Stimulated activated CD4-positive, alpha-beta T cell treated with anti-CD3 and anti-CD28 coated beads, Interleukin-12 subunit alpha, Interleukin-12 subunit beta, amount 100 ng/mL, for 48 hours (primary cell): ENCODE measurements at regions not wholly inside any gene's neighbourhood (a gene's known extent, or its start where the extent isn't known, plus 50 kb on each side); places are given as distances from the start of the nearest gene placed in this dataset.

Source experiments
- DNase-seq, 3 donors: peaks; one replicate each; pipeline ENCODE4 v3.0.0-alpha.2; 2020; ENCODE audit warnings: low read depth in 2 of 3, low spot score in 1 of 3

DNA sequence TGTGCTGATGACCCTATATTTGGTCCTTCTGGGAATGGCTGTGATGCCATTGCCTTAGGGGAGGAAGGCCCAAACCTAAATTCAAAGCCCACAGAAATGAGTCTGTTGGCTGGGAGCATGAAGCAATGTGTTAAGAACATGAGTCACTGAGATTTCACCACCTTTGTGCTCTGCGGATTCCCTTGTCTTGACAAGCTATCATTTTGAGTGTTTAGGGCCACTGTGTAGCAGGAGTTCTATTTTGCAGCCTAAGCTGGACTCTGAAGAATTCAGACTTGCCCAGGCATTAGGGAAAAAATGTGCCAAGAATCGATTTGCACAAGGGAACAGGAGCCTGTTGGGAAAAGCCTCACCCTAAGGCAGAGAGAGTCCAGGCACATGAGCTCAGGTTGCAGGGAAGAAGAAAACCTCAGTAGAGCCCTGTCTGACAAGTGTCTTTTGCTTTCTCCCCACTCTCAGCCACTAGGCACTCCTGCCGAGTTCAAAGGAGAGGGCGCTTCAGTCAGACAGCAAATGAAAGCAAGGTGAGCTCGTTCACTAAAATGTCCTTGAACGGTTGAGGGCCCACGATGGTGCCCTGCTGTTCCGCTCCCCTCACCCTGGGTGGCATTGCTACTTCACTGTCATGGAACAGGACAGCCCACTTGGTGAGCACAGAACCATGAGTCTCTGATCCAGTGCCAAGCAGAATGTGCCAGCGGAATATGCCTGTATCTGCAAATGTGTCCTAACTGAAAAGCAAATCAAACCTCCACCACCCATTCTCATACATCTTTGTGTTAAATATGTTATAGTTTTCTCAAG, 93.6 kb downstream of the PRLHR start:
- DNase-seq: no peak

DNA sequence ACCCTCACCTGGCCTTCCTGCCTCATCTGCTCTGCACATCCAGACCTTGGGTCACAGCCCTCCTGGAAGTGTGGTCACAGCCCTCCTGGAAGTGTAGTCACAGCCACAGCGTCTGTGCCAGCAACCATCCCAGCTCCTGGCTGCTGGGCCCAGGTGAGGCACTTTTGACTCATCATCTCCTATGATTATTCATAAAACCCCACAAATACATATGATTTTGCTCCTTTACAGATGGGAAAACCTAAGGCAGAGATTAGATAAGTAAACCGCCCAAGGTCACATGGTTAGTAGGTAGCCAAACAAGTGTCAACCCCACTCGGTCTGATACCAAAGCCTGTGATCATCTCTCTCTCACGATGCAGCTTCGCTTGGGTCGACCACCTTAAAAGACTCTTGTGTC, 94.3 kb downstream of the PRLHR start:
- DNase-seq: no peak

DNA sequence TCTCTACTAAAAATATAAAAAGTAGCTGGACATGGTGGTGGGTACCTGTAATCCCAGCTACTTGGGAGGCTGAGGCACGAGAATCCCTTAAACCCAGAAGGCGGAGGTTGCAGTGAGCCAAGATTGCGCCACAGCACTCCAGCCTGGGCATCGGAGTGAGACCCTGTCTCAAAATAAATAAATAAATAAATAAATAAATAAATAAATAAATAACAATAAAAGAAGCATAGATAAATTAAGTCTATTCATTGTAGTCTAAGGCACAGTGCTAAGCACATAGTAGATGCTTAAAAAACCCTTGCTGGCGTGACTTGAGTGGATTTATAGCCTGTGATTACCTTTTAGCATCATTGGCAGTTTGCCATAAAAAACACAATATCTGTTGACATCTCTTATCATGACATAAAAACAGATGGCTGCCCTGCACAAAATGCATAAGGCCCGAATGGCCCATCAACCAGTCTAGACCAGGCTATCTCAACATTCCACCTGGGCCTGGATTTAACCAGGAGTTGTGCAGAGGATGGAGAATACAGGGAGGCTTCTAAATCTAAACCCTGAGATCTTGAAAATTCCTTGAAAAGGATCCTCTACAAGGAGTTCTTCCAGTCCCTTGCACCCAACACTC, 94.9 kb downstream of the PRLHR start:
- no peak for DNase-seq

DNA sequence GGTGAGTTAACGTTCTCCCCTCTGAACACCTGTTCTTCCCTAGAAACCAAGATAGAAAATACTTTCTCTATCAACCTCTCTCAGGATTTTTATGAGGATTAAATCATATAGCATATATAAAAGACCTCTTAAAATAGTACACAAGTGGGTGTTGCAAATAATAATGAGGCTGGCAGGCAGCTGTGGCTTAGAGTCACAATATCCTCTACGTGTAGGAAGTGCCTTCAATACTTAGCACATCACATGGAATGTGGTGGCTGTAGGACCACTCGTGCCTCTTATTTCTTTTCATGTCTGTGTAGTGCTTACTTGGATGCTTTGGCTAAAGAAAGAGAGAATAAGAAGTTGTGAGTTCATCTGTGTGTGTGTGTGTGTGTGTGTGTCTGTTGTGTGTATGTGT, 96.3 kb downstream of the PRLHR start:
- DNase-seq: no peak

DNA sequence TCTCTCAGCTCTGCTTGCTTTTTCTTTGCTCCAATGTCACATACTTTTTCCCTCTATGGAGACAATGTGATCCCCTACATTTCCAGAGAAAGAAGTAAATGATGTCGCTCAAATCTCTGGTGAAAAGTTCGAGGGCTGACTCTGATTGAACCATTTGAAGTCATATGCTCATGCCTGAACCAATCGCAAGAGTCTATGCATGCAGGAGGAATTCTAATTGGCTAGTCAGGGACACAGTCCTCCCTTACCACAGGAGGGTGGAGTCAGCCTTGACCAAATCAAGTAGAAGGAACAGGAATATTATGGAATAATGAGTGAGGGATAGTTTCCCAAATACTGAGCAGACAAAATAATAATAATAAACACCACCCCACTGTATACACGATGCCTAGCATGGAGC, 96.8 kb downstream of the PRLHR start:
- DNase-seq: no peak

DNA sequence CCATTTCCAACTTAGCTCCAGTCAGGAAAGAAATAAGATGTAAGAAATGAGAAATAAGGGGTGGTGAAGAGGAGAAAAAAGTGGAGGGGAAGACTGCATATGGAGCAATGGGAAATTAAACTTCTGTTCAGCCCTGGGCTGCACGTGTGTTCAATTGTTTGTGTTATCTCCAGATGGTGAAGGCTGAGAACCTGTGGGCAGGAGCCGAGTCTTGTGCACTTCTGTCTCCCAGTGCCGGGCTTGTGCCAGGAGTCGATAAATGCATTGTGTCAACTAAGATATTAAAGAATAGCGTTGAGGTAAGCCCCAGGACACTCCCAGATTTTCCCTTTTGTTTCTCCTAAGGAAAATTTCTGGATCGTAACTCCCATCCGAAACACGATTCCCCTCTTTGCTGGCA, 98.2 kb downstream of the PRLHR start:
- no peak for DNase-seq

DNA sequence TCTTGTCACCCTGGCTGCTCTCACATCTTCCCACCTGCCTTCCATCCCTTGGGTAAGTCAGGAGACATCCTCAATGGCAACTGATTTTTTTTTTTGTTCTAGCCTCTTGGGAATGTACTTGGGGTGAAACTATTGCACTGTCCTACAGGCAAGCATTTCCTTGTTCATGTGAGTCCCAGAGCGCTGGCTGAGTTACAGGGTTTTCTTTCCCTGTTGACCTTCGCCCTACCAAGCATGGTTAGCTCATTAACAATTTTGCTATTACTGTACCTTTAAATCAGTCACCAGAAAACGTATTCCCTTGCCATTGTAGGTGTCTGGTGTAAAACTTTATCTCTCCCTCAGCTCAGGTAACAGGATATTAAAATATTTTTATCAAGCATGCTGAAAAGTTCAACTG, 98.9 kb downstream of the PRLHR start:
- DNase-seq: no peak

DNA sequence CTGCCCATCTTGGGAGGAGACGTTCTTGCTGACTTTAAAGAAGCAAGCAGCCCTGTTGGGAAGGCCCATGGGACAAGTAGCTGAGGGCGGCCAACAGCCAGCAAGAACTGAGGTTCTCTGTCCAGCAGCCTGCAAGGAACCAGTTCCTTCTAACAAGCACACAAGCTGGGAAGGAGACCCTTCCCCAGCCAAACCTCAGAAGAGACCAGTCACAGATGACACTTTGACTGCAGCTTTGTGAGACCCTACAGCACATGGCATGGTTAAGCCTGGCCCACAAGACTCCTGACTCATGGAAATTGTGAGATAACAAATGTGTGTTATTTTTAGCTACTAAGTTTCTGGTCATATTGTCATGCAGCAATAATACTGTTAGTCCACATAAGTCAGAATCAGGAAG, 99.9 kb downstream of the PRLHR start:
- no peak for DNase-seq

DNA sequence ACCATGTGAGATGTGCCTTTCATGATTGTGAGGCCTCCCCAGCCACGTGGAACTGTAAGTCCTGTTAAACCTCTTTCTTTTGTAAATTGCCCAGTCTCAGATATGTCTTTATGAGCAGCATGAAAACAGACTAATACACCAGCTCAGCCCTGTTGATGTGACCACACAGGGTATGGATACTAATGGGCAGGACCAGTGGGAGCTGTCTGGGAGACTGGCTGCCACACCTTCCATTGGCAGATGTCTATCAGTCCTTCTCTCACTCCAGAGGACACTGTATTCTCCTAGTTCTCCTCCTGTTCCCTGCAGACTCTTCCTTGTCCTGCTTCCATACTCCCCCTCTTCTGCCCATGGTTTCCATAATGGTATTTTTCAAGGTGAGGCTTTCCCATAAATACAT, 104.4 kb downstream of the PRLHR start:
- no peak for DNase-seq

DNA sequence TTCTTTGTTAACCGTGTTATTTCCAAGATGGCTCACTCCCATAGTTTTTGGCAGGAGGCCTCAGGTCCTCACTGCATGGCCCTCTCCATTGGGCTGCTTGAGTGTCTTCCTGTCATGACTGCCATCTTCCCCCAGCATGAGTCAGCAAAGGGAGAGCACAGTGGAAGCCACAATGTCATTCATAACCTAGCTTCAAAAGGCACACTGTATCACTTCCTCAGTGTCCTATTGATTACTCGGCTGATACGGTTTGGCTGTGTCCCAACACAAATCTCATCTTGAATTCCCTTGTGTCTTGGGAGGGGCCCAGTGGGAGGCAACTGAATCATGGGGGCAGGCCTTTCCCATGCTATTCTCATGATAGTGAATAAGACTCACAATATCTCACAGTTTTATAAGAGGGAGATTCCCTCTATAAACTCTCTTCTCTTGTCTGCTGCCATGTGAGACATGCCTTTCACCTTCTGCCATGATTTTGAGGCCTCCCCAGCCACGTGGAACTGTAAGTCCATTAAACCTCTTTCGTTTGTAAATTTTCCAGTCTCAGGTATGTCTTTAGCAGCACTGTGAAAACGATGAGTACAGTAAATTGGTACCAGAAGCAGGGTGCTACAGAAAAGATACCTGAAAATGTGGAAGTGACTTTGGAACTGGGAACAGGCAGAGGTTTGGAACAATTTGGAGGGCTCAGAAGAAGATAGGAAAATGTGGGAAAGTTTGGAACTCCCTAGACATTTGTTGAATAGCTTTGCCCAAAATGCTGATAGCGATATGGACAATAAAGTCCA, 106.5 kb downstream of the PRLHR start:
- DNase-seq: no peak

DNA sequence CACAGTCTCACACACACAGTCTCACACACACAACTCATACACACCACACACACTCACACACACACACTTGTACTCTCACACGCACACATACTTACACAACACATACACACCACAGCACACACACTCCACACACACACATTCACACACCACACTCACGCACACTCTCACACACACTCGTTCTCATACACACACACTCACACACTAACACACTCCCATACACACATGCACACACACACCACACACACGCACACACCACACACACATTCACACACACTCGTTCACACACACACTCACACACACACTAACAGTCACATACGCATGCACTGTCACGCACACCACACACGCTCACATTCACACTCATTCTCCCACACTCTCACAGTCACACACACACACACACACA, 109.8 kb downstream of the PRLHR start:
- no peak for DNase-seq

DNA sequence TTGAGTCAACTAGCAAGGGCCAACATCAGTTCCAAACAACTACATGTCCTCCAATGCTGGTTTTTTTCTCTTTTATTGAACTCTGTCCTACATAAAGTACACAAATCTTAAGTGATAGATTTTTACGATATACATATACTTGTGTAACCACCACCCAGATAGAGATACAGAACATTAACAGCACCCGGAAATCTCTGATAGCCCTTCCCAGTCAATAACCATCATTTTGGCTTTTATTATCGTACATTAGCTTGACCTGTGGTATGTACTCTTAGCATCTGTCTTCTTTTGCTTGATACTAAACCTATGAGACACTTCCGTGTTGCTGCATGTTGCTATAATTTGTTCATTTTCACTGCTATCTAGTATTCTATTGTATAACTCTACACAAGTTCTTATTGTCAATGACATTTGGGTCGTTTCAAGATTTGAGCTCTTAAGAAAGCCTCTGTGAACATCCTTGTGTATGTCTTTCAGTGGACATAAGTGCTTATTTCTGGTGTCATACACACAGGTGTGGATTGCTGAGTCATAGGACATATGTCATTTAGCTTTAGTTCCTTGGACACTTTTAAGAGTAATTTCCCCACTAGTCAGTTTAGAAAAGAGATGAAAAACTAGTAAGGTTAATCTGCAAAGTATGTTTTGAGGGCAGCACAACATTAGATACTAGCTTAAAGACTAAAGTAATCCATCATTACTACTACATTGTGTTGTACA, 111.1 kb downstream of the PRLHR start:
- no peak for DNase-seq

DNA sequence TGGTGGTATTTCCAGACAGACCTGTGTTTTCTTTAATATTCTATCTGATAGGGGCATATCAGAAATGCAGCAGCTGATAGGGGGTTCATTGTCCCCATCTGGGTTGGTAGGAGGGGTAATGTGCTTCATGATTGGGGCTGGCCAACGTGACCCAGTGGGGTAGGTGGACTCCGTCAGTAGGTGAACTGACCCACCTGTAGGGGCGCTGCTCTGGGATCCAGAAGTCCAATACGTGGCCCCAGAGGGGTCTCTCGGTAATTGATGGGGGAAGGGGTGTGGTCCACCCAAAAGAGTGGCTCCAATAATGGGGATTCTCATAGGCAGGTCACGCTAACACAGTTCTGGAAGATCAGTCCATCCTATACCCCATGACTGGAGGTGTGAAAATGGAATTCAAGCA, 112.0 kb downstream of the PRLHR start:
- DNase-seq: no peak

DNA sequence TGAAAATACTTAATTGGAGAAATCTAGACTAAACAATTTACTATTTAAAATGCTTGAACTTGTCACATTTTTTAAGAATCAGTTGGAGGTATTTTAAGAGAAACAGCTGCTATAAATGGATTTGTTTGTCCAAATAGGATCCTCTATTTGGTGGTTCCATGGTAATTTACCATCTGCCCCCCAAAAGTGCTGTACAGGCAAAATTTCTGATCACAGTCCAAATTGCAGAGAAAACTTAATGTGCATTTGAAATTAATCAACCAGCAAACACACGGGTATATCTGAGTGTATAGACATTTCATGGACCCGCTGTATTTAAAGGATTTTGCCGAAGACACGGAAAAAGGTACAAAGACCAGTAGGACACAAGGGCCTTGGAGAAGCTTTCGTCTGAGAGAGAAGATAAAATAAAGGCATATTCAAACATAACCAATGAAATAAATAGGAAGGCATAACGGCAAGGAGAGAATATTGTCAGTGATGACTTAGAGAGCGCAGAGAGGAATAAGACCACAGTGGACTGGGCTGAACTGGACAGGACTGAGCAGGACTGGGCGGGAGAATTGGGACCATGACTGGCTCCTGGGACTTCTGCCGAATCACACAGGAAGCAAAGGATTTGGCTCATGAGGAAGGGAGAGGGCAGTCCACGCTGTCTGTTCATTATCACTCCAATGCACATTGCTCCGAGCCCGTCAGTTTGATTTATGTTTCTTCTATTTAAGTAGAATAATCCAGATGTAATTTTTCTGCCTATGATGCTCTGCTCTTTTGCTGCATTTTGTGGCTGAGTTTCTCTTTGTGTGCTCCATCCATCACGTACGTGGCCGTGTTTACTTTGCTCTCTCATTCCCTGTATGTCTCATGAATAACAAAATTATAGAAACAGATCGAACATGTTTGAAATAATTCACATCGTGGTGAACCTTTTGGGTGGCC, 112.8 kb downstream of the PRLHR start:
- no peak for DNase-seq

DNA sequence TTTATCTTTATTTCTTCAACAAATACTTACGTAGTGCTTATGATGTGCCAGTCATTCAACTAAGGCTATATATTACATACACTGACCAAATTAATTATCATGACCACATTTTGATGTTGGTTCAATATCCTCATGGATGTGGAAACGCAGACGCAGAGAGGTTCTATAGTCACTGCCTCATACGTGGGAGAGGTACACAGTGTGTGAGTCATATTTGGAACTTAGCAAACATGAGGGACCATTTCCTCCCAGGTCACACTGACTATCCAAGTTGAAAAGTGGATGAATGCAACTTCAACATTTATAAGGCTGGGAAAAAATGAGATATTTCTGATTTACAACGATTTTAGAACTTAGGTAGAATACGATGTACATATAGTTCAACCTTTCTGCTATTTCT, 113.6 kb downstream of the PRLHR start:
- DNase-seq: no peak

DNA sequence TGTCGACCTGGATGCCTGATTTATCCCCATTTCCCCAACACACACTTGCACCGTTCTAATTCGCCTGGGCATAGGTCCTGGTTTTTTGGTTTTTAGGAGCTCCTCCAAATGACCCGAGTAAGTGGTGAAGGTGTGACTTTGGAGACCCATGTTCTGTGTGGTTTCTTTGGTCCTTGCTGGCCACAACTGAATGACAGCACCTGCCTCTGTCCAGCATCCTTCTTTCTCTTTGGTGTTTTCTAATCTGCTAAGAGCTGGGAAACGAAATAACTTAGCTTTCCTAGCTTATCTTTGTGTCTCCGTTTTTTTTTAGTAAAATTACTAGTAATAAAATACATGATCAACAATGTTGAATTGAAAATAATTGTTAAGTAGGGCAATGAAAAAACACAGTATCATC, 120.2 kb downstream of the PRLHR start:
- no peak for DNase-seq

DNA sequence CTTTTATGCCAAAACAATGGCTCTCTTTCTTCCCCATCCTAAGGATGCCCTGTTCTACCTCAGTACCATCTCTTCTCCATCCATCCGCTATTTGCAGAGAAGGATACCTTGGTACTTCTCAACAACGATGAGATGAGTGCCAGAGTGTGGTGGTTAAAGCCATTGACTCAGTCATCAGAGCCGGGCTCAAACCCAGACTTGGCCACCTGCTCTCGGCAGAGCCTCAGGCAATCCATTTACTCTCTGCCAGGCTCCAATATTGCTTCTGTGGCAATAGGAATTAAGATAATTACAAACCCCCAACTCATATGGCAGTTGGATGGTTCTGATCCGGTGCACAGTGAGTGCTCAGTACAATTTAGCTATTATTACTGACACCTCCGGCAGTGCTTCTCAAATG, 121.3 kb downstream of the PRLHR start:
- DNase-seq: no peak

DNA sequence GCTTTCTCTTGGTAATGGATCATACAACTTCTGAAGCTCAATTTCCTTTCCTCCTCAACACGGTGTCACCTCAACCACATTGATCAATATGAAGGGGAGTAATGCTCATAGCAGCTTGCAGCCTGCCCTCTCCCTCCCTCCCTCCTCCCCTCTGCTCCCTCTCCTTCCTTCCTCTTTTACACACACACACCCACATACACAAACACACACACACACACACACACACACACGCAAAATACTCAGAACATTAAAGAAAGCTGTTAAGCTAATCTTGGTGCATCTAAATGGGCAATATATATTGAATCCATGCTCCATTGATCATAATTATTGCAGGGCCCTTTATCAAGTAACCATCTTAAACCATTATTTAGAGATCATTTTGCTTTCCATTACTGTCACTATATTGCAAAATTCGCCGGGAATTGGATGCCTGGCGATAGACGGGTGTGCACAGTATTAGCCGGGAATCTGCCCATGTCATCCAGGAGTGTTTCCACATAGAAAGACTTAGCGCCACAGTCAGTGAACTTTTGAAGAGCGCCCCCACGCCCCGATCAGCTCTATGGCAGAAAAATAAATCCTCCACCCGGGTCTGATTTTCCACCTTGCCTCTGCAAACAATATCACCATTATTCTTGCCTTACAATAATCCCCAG, 122.0 kb downstream of the PRLHR start:
- DNase-seq: no peak

DNA sequence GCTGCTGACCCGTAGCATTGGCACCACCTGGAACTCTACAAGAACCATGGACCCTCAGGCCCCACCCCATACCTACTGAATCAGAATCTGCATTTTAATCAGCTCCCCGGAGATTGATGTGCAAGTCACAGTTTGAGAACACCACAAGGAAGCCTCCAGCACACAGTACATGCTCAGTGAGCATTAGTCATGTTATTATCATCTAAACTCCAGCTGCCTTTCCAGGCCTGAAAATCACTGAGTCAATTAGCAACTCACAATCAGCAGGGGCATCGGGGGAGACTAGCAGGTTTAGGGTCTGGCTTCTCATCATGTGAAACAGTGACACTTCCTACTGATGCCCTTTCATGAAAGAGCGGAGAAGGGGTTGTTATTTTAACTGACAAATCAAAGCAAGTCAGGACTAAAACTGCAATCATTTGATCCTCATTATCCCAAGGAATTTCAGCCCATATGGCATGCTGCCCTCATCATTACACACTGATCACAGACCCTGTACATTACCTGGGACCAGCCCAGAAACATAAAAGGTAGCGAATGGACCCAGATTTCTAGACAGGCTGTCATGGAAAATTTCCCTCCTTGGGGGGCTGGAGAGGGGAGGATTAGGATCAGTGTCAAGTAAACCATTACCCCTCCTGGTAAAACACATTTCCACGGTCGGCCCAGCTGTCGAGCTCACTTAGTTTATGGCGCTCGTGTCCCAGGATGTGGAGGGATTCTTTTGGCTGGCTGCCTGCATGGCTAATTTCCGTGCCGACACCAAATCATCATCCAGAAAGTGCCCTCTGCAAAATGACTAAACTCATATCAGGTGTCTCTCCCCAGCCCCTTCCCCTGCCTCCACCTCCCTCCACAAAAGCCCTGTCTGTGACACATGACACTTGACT, 122.8 kb downstream of the PRLHR start:
- no peak for DNase-seq
